ENCODE measurements at regions not wholly inside any gene's neighbourhood (a gene's known extent, or its start where the extent isn't known, plus 50 kb on each side); places are given as distances from the start of the nearest gene placed in this dataset.

GRCh38 chr5:159712672-159713071 lies 203.6 kb upstream of the ADRA1B start:
- no peaks in the 10 kb centered on the region for H3K4me1 ChIP-seq (ENCODE audit: control insufficient read depth in 3 of 3, insufficient read depth in 3 of 3, low read length in 3 of 3)
- H3K4me3 ChIP-seq (ENCODE audit: low read length in 3 of 3) = no peak overlapping the region
- H3K27me3 ChIP-seq (ENCODE audit: control insufficient read depth in 3 of 3, insufficient read depth in 3 of 3, low read length in 3 of 3) = no peaks in the 10 kb centered on the region
- no peaks in the 10 kb centered on the region for H3K36me3 ChIP-seq (ENCODE audit: control insufficient read depth in 3 of 3, insufficient read depth in 3 of 3, low read length in 3 of 3)
- no peak overlapping the region for H3K27ac ChIP-seq (ENCODE audit: low read depth, low read length)
- H3K9me3 ChIP-seq (ENCODE audit: control insufficient read depth in 3 of 3, low read length in 3 of 3) = peaks cover 0 to 5% (median 3%) of the 10 kb centered on the region in 3 donors
- H3K9ac ChIP-seq (ENCODE audit: low read depth in 1 of 3, low read length in 3 of 3) = no peak overlapping the region

- no peak overlapping the region for H3K27ac ChIP-seq (ENCODE audit: low read depth, low read length)
- H3K4me1 ChIP-seq (ENCODE audit: control insufficient read depth in 3 of 3, insufficient read depth in 3 of 3, low read length in 3 of 3) = no peaks in the 10 kb centered on the region
- peaks cover 0 to 3% (median 0%) of the 10 kb centered on the region in 3 donors for H3K9me3 ChIP-seq (ENCODE audit: control insufficient read depth in 3 of 3, low read length in 3 of 3)
- H3K4me3 ChIP-seq (ENCODE audit: low read length in 3 of 3) = no peak overlapping the region
- no peaks in the 10 kb centered on the region for H3K27me3 ChIP-seq (ENCODE audit: control insufficient read depth in 3 of 3, insufficient read depth in 3 of 3, low read length in 3 of 3)
- H3K36me3 ChIP-seq (ENCODE audit: control insufficient read depth in 3 of 3, insufficient read depth in 3 of 3, low read length in 3 of 3) = no peaks in the 10 kb centered on the region
- H3K9ac ChIP-seq (ENCODE audit: low read depth in 1 of 3, low read length in 3 of 3) = no peak overlapping the region
These were observed 203.0 kb upstream of the ADRA1B start for GRCh38 chr5:159713254-159713653.

- no peak overlapping the region for H3K9ac ChIP-seq (ENCODE audit: low read depth in 1 of 3, low read length in 3 of 3)
- no peaks in the 10 kb centered on the region for H3K27me3 ChIP-seq (ENCODE audit: control insufficient read depth in 3 of 3, insufficient read depth in 3 of 3, low read length in 3 of 3)
- no peak overlapping the region for H3K4me3 ChIP-seq (ENCODE audit: low read length in 3 of 3)
These were observed 202.5 kb upstream of the ADRA1B start for GRCh38 chr5:159713773-159714172.

GRCh38 chr5:159725475-159725874 lies 190.8 kb upstream of the ADRA1B start:
- Histone ChIP-seq H3K9ac (ENCODE audit: low read depth in 1 of 3, low read length in 3 of 3) (peak overlapping the region in 1 of 3 donors; percentile 8), H3K27ac (ENCODE audit: low read depth, low read length) (no peak overlapping the region), H3K4me3 (ENCODE audit: low read length in 3 of 3) (no peak overlapping the region), H3K36me3 (ENCODE audit: control insufficient read depth in 3 of 3, insufficient read depth in 3 of 3, low read length in 3 of 3) (no peaks in the 10 kb centered on the region), H3K4me1 (ENCODE audit: control insufficient read depth in 3 of 3, insufficient read depth in 3 of 3, low read length in 3 of 3) (no peaks in the 10 kb centered on the region), H3K9me3 (ENCODE audit: control insufficient read depth in 3 of 3, low read length in 3 of 3) (no peaks in the 10 kb centered on the region), H3K27me3 (ENCODE audit: control insufficient read depth in 3 of 3, insufficient read depth in 3 of 3, low read length in 3 of 3) (no peaks in the 10 kb centered on the region)

More at GRCh38 chr5:159713773-159714172, 202.5 kb upstream of the ADRA1B start:
- Histone ChIP-seq H3K9me3 (ENCODE audit: control insufficient read depth in 3 of 3, low read length in 3 of 3) (peaks cover 0 to 3% (median 0%) of the 10 kb centered on the region in 3 donors), H3K27ac (ENCODE audit: low read depth, low read length) (no peak overlapping the region), H3K36me3 (ENCODE audit: control insufficient read depth in 3 of 3, insufficient read depth in 3 of 3, low read length in 3 of 3) (no peaks in the 10 kb centered on the region), H3K4me1 (ENCODE audit: control insufficient read depth in 3 of 3, insufficient read depth in 3 of 3, low read length in 3 of 3) (no peaks in the 10 kb centered on the region)

- no peak overlapping the region for H3K27ac ChIP-seq (ENCODE audit: low read depth, low read length)
- no peaks in the 10 kb centered on the region for H3K9me3 ChIP-seq (ENCODE audit: control insufficient read depth in 3 of 3, low read length in 3 of 3)
- no peaks in the 10 kb centered on the region for H3K36me3 ChIP-seq (ENCODE audit: control insufficient read depth in 3 of 3, insufficient read depth in 3 of 3, low read length in 3 of 3)
- H3K27me3 ChIP-seq (ENCODE audit: control insufficient read depth in 3 of 3, insufficient read depth in 3 of 3, low read length in 3 of 3) = no peaks in the 10 kb centered on the region
- no peak overlapping the region for H3K4me3 ChIP-seq (ENCODE audit: low read length in 3 of 3)
- H3K9ac ChIP-seq (ENCODE audit: low read depth in 1 of 3, low read length in 3 of 3) = no peak overlapping the region
- H3K4me1 ChIP-seq (ENCODE audit: control insufficient read depth in 3 of 3, insufficient read depth in 3 of 3, low read length in 3 of 3) = no peaks in the 10 kb centered on the region
These were observed 189.1 kb upstream of the ADRA1B start for GRCh38 chr5:159727167-159727566.

- Histone ChIP-seq H3K27me3 (ENCODE audit: control insufficient read depth in 3 of 3, insufficient read depth in 3 of 3, low read length in 3 of 3) (no peaks in the 10 kb centered on the region), H3K27ac (ENCODE audit: low read depth, low read length) (no peak overlapping the region), H3K4me1 (ENCODE audit: control insufficient read depth in 3 of 3, insufficient read depth in 3 of 3, low read length in 3 of 3) (no peaks in the 10 kb centered on the region), H3K9me3 (ENCODE audit: control insufficient read depth in 3 of 3, low read length in 3 of 3) (no peaks in the 10 kb centered on the region), H3K36me3 (ENCODE audit: control insufficient read depth in 3 of 3, insufficient read depth in 3 of 3, low read length in 3 of 3) (no peaks in the 10 kb centered on the region), H3K9ac (ENCODE audit: low read depth in 1 of 3, low read length in 3 of 3) (no peak overlapping the region), H3K4me3 (ENCODE audit: low read length in 3 of 3) (no peak overlapping the region)
These were observed 186.0 kb upstream of the ADRA1B start for GRCh38 chr5:159730285-159730684.

GRCh38 chr5:159732220-159732619 lies 184.1 kb upstream of the ADRA1B start:
- H3K36me3 ChIP-seq (ENCODE audit: control insufficient read depth in 3 of 3, insufficient read depth in 3 of 3, low read length in 3 of 3) = no peaks in the 10 kb centered on the region
- H3K4me3 ChIP-seq (ENCODE audit: low read length in 3 of 3) = no peak overlapping the region
- no peaks in the 10 kb centered on the region for H3K9me3 ChIP-seq (ENCODE audit: control insufficient read depth in 3 of 3, low read length in 3 of 3)
- no peak overlapping the region for H3K9ac ChIP-seq (ENCODE audit: low read depth in 1 of 3, low read length in 3 of 3)
- H3K27me3 ChIP-seq (ENCODE audit: control insufficient read depth in 3 of 3, insufficient read depth in 3 of 3, low read length in 3 of 3) = no peaks in the 10 kb centered on the region
- no peak overlapping the region for H3K27ac ChIP-seq (ENCODE audit: low read depth, low read length)
- H3K4me1 ChIP-seq (ENCODE audit: control insufficient read depth in 3 of 3, insufficient read depth in 3 of 3, low read length in 3 of 3) = no peaks in the 10 kb centered on the region

- no peaks in the 10 kb centered on the region for H3K9me3 ChIP-seq (ENCODE audit: control insufficient read depth in 3 of 3, low read length in 3 of 3)
- no peak overlapping the region for H3K4me3 ChIP-seq (ENCODE audit: low read length in 3 of 3)
- no peaks in the 10 kb centered on the region for H3K36me3 ChIP-seq (ENCODE audit: control insufficient read depth in 3 of 3, insufficient read depth in 3 of 3, low read length in 3 of 3)
- no peak overlapping the region for H3K9ac ChIP-seq (ENCODE audit: low read depth in 1 of 3, low read length in 3 of 3)
- no peak overlapping the region for H3K27ac ChIP-seq (ENCODE audit: low read depth, low read length)
- H3K4me1 ChIP-seq (ENCODE audit: control insufficient read depth in 3 of 3, insufficient read depth in 3 of 3, low read length in 3 of 3) = no peaks in the 10 kb centered on the region
- H3K27me3 ChIP-seq (ENCODE audit: control insufficient read depth in 3 of 3, insufficient read depth in 3 of 3, low read length in 3 of 3) = no peaks in the 10 kb centered on the region
These were observed 181.9 kb upstream of the ADRA1B start for GRCh38 chr5:159734366-159734765.

GRCh38 chr5:159735036-159735435 lies 181.2 kb upstream of the ADRA1B start:
- Histone ChIP-seq H3K9ac (ENCODE audit: low read depth in 1 of 3, low read length in 3 of 3) (no peak overlapping the region), H3K36me3 (ENCODE audit: control insufficient read depth in 3 of 3, insufficient read depth in 3 of 3, low read length in 3 of 3) (no peaks in the 10 kb centered on the region), H3K27ac (ENCODE audit: low read depth, low read length) (no peak overlapping the region), H3K4me3 (ENCODE audit: low read length in 3 of 3) (no peak overlapping the region), H3K4me1 (ENCODE audit: control insufficient read depth in 3 of 3, insufficient read depth in 3 of 3, low read length in 3 of 3) (no peaks in the 10 kb centered on the region), H3K9me3 (ENCODE audit: control insufficient read depth in 3 of 3, low read length in 3 of 3) (no peaks in the 10 kb centered on the region), H3K27me3 (ENCODE audit: control insufficient read depth in 3 of 3, insufficient read depth in 3 of 3, low read length in 3 of 3) (no peaks in the 10 kb centered on the region)

- Histone ChIP-seq H3K27ac (ENCODE audit: low read depth, low read length) (no peak overlapping the region), H3K4me3 (ENCODE audit: low read length in 3 of 3) (no peak overlapping the region), H3K9me3 (ENCODE audit: control insufficient read depth in 3 of 3, low read length in 3 of 3) (no peaks in the 10 kb centered on the region), H3K27me3 (ENCODE audit: control insufficient read depth in 3 of 3, insufficient read depth in 3 of 3, low read length in 3 of 3) (no peaks in the 10 kb centered on the region), H3K4me1 (ENCODE audit: control insufficient read depth in 3 of 3, insufficient read depth in 3 of 3, low read length in 3 of 3) (no peaks in the 10 kb centered on the region), H3K9ac (ENCODE audit: low read depth in 1 of 3, low read length in 3 of 3) (no peak overlapping the region), H3K36me3 (ENCODE audit: control insufficient read depth in 3 of 3, insufficient read depth in 3 of 3, low read length in 3 of 3) (no peaks in the 10 kb centered on the region)
These were observed 180.3 kb upstream of the ADRA1B start for GRCh38 chr5:159735749-159736660.

Measured in skeletal muscle tissue (tissue), 3 donors.